ENCODE measurements at regions not wholly inside any gene's neighbourhood (a gene's known extent, or its start where the extent isn't known, plus 50 kb on each side); places are given as distances from the start of the nearest gene placed in this dataset.

DNA sequence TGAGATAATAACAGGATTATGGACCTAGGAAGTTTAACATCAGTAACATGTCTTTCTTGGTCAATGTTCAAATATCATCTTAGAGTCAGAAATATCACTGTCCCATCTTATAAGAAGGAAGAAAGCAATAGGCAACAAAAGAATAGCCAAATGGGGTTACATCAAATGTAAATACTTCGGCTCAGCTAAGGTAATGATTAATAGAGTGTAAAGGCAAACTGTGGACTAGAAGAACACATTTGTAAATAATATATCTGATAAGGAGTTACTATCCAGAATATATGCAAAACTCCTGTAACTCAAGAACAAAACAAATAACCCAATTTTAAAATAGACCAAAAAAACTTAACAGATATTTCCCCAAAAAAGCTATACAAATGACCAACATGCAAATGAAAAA is 630.3 kb downstream of the RPS29 start:
- DNase-seq (ENCODE audit: low spot score), result no peak
- no peak overlapping the region for H3K27ac Mint-ChIP-seq (ENCODE audit: unreplicated experiment)
- H3K4me3 Mint-ChIP-seq (ENCODE audit: unreplicated experiment), result no peak overlapping the region
- no peaks in the 10 kb centered on the region for H3K36me3 Mint-ChIP-seq (ENCODE audit: low read depth)
- no peaks in the 10 kb centered on the region for H3K4me1 Mint-ChIP-seq (ENCODE audit: low read depth)
- peaks cover 5% of the 10 kb centered on the region for H3K27me3 Mint-ChIP-seq (ENCODE audit: low read depth)
- no peaks in the 10 kb centered on the region for H3K9me3 Mint-ChIP-seq (ENCODE audit: low read depth)
- TF ChIP-seq, protein P1, sequence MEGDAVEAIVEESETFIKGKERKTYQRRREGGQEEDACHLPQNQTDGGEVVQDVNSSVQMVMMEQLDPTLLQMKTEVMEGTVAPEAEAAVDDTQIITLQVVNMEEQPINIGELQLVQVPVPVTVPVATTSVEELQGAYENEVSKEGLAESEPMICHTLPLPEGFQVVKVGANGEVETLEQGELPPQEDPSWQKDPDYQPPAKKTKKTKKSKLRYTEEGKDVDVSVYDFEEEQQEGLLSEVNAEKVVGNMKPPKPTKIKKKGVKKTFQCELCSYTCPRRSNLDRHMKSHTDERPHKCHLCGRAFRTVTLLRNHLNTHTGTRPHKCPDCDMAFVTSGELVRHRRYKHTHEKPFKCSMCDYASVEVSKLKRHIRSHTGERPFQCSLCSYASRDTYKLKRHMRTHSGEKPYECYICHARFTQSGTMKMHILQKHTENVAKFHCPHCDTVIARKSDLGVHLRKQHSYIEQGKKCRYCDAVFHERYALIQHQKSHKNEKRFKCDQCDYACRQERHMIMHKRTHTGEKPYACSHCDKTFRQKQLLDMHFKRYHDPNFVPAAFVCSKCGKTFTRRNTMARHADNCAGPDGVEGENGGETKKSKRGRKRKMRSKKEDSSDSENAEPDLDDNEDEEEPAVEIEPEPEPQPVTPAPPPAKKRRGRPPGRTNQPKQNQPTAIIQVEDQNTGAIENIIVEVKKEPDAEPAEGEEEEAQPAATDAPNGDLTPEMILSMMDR (IDR thresholded peaks at IDR 0.05), result no peak

DNA sequence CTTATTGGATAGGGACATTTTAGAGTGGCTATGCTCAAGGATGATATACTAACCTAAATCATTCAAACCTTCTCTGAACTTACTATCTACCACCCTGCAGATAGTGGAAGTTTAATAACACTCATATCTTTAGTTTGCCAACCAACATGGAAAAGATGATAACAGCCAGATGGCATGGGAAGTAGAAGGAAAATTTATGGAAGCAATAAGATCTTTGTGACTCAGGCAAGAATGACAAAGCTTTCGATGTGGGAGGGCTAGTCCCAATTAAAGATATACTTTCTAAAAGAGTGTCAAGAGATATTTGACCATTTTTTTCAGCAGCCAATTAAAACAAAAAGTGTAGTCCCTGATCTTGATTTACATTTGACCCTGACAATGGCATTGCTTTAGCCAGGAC is 631.7 kb downstream of the RPS29 start:
- no peak for DNase-seq (ENCODE audit: low spot score)
- H3K4me3 Mint-ChIP-seq (ENCODE audit: unreplicated experiment), result no peak overlapping the region
- H3K4me1 Mint-ChIP-seq (ENCODE audit: low read depth), result no peaks in the 10 kb centered on the region
- no peak overlapping the region for H3K27ac Mint-ChIP-seq (ENCODE audit: unreplicated experiment)
- peaks cover 10% of the 10 kb centered on the region for H3K27me3 Mint-ChIP-seq (ENCODE audit: low read depth)
- H3K36me3 Mint-ChIP-seq (ENCODE audit: low read depth), result no peaks in the 10 kb centered on the region
- no peaks in the 10 kb centered on the region for H3K9me3 Mint-ChIP-seq (ENCODE audit: low read depth)
- TF ChIP-seq, protein P1 (IDR thresholded peaks at IDR 0.05), result no peak

- H3K4me1 Mint-ChIP-seq (ENCODE audit: low read depth), result no peaks in the 10 kb centered on the region
- DNase-seq (ENCODE audit: low spot score), result no peak
- H3K27me3 Mint-ChIP-seq (ENCODE audit: low read depth), result peaks cover 5% of the 10 kb centered on the region
- no peak overlapping the region for H3K4me3 Mint-ChIP-seq (ENCODE audit: unreplicated experiment)
- no peaks in the 10 kb centered on the region for H3K36me3 Mint-ChIP-seq (ENCODE audit: low read depth)
- TF ChIP-seq, protein P1 (IDR thresholded peaks at IDR 0.05), result no peak
- no peak overlapping the region for H3K27ac Mint-ChIP-seq (ENCODE audit: unreplicated experiment)
- peaks cover 2% of the 10 kb centered on the region for H3K9me3 Mint-ChIP-seq (ENCODE audit: low read depth)
These were observed 641.4 kb downstream of the RPS29 start for GRCh38 chr14:48944809-48945208.

- DNase-seq (ENCODE audit: low spot score), result no peak
These were observed 642.3 kb downstream of the RPS29 start for GRCh38 chr14:48943913-48944312.

DNA sequence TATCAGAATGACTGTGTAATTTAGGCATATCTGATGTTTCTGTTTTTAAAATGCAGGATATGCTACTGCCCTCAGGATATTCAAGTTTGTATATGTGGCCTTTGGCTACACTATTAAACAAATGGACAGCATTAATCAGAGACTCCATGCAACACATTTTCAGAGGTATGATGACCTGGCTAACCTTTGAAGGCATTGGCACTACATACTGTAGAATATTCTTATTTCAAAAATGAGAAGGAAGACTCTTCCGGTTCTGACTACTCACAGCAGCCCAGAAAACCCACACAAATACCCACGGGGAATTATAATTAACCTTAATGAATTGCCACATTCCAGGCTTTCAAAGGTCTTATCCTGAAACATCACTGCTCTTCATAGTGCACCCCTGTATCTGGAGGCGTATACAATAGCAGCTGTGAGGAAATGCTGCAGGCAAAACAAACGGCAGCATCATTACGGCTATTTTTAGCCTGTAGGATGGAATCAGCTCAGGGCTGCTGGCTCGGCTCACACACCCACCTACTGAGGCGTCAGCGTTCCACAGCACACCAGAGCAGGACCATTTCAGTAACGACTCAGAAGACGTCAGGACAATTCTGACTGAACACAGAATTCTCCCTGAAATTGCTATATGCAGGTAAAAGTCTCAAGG is 648.5 kb downstream of the RPS29 start:
- DNase-seq (ENCODE audit: low spot score), result no peak
- no peaks in the 10 kb centered on the region for H3K36me3 Mint-ChIP-seq (ENCODE audit: low read depth)
- H3K4me3 Mint-ChIP-seq (ENCODE audit: unreplicated experiment), result no peak overlapping the region
- peaks cover 6% of the 10 kb centered on the region for H3K4me1 Mint-ChIP-seq (ENCODE audit: low read depth)
- no peaks in the 10 kb centered on the region for H3K27me3 Mint-ChIP-seq (ENCODE audit: low read depth)
- TF ChIP-seq, protein P1 (IDR thresholded peaks at IDR 0.05), result no peak
- no peak overlapping the region for H3K27ac Mint-ChIP-seq (ENCODE audit: unreplicated experiment)
- H3K9me3 Mint-ChIP-seq (ENCODE audit: low read depth), result peaks cover 2% of the 10 kb centered on the region

More at GRCh38 chr14:48943913-48944312, 642.3 kb downstream of the RPS29 start:
- Mint-ChIP-seq H3K9me3 (ENCODE audit: low read depth) (peaks cover 2% of the 10 kb centered on the region), H3K4me1 (ENCODE audit: low read depth) (no peaks in the 10 kb centered on the region), H3K27ac (ENCODE audit: unreplicated experiment) (no peak overlapping the region), H3K27me3 (ENCODE audit: low read depth) (peaks cover 5% of the 10 kb centered on the region), H3K4me3 (ENCODE audit: unreplicated experiment) (no peak overlapping the region), H3K36me3 (ENCODE audit: low read depth) (no peaks in the 10 kb centered on the region)
- TF ChIP-seq, protein P1 (IDR thresholded peaks at IDR 0.05), result no peak

Data from chondrocyte (in vitro differentiated cells).